NT2/D1 (cell line): ENCODE measurements at regions not wholly inside any gene's neighbourhood (a gene's known extent, or its start where the extent isn't known, plus 50 kb on each side); places are given as distances from the start of the nearest gene placed in this dataset.

ENCODE experiments used
- DNase-seq: peaks from one replicate; pipeline ENCODE4 v3.0.0-alpha.2; 2011; ENCODE audit warnings: low read depth, low spot score
- H3K27me3 ChIP-seq: 2 replicates; pipeline ENCODE4 v1.6.0; 2011; ENCODE audit warnings: mild to moderate bottlenecking; ENCODE audit not compliant: insufficient read length, insufficient read depth
- H3K36me3 ChIP-seq: 2 replicates; pipeline ENCODE4 v1.6.1; 2011; ENCODE audit warnings: mild to moderate bottlenecking, low read length, mixed read lengths; ENCODE audit not compliant: insufficient read depth, insufficient read length
- H3K4me1 ChIP-seq: 2 replicates; pipeline ENCODE4 v1.5.1; 2011; ENCODE audit not compliant: insufficient read depth, insufficient read length
- H3K4me3 ChIP-seq: 2 replicates; pipeline ENCODE4 v1.5.1; 2011; ENCODE audit warnings: low read depth; ENCODE audit not compliant: insufficient read length
- H3K9ac ChIP-seq: 2 replicates; pipeline ENCODE4 v1.6.0; 2011; ENCODE audit warnings: low read depth; ENCODE audit not compliant: insufficient read length
- H3K9me3 ChIP-seq: 2 replicates; pipeline ENCODE4 v1.5.1; 2011; ENCODE audit warnings: mild to moderate bottlenecking, low read length; ENCODE audit not compliant: insufficient read depth
- SUZ12 ChIP-seq: IDR thresholded peaks from 2 replicates; pipeline ENCODE4 v1.6.1; 2011; ENCODE audit not compliant: insufficient read length, insufficient read depth; ENCODE audit errors: extremely low read depth
- YY1 ChIP-seq: IDR thresholded peaks from 2 replicates; pipeline ENCODE4 v1.6.1; 2011; ENCODE audit not compliant: insufficient read length, insufficient read depth
- ZNF274 ChIP-seq: IDR thresholded peaks from 2 replicates; pipeline ENCODE4 v1.6.1; 2011; ENCODE audit warnings: mild to moderate bottlenecking, low read depth, low read length

GRCh38 chr5:3837506-3837905 lies 241.9 kb downstream of the IRX1 start:
- no peaks in the 10 kb centered on the region for H3K4me1 ChIP-seq
- H3K9me3 ChIP-seq: no peaks in the 10 kb centered on the region
- H3K36me3 ChIP-seq: no peaks in the 10 kb centered on the region
- DNase-seq: no peak
- H3K9ac ChIP-seq: no peak overlapping the region
- no peak overlapping the region for H3K4me3 ChIP-seq
- H3K27me3 ChIP-seq: no peaks in the 10 kb centered on the region
- TF ChIP-seq ZNF274: no peak
- TF ChIP-seq YY1: no peak
- TF ChIP-seq SUZ12: no peak

- H3K27me3 ChIP-seq: no peaks in the 10 kb centered on the region
- H3K4me3 ChIP-seq: no peak overlapping the region
- no peak overlapping the region for H3K9ac ChIP-seq
- H3K36me3 ChIP-seq: no peaks in the 10 kb centered on the region
- TF ChIP-seq YY1: no peak
- H3K4me1 ChIP-seq: no peaks in the 10 kb centered on the region
- no peaks in the 10 kb centered on the region for H3K9me3 ChIP-seq
- DNase-seq: no peak
These were observed 243.5 kb downstream of the IRX1 start for GRCh38 chr5:3839151-3839550.

- DNase-seq: no peak
- no peaks in the 10 kb centered on the region for H3K27me3 ChIP-seq
- H3K9ac ChIP-seq: no peak overlapping the region
- H3K9me3 ChIP-seq: peaks cover 13% of the 10 kb centered on the region
- TF ChIP-seq ZNF274 (no peak), YY1 (no peak), SUZ12 (no peak)
- H3K36me3 ChIP-seq: no peaks in the 10 kb centered on the region
- no peaks in the 10 kb centered on the region for H3K4me1 ChIP-seq
- no peak overlapping the region for H3K4me3 ChIP-seq
These were observed 247.0 kb downstream of the IRX1 start for GRCh38 chr5:3842591-3842990.

GRCh38 chr5:3843706-3844105 lies 248.1 kb downstream of the IRX1 start:
- TF ChIP-seq ZNF274 (no peak), SUZ12 (no peak), YY1 (no peak)
- Histone ChIP-seq H3K36me3 (no peaks in the 10 kb centered on the region), H3K9ac (no peak overlapping the region), H3K9me3 (peaks cover 13% of the 10 kb centered on the region), H3K27me3 (no peaks in the 10 kb centered on the region), H3K4me3 (no peak overlapping the region), H3K4me1 (no peaks in the 10 kb centered on the region)
- no peak for DNase-seq

GRCh38 chr5:3844266-3844665 lies 248.6 kb downstream of the IRX1 start:
- H3K36me3 ChIP-seq: no peaks in the 10 kb centered on the region
- no peaks in the 10 kb centered on the region for H3K27me3 ChIP-seq
- no peak overlapping the region for H3K4me3 ChIP-seq
- no peak overlapping the region for H3K9ac ChIP-seq
- TF ChIP-seq ZNF274: no peak
- TF ChIP-seq SUZ12: no peak
- TF ChIP-seq YY1: no peak
- H3K4me1 ChIP-seq: no peaks in the 10 kb centered on the region
- peaks cover 13% of the 10 kb centered on the region for H3K9me3 ChIP-seq
- no peak for DNase-seq

- H3K9me3 ChIP-seq: peaks cover 13% of the 10 kb centered on the region
- H3K4me1 ChIP-seq: no peaks in the 10 kb centered on the region
- H3K36me3 ChIP-seq: no peaks in the 10 kb centered on the region
- TF ChIP-seq SUZ12 (no peak), YY1 (no peak), ZNF274 (no peak)
- no peak for DNase-seq
- H3K4me3 ChIP-seq: no peak overlapping the region
- no peak overlapping the region for H3K9ac ChIP-seq
- H3K27me3 ChIP-seq: no peaks in the 10 kb centered on the region
These were observed 249.6 kb downstream of the IRX1 start for GRCh38 chr5:3845230-3845629.

GRCh38 chr5:3852161-3852916 lies 256.7 kb downstream of the IRX1 start:
- Histone ChIP-seq H3K4me1 (no peaks in the 10 kb centered on the region), H3K36me3 (no peaks in the 10 kb centered on the region), H3K4me3 (no peak overlapping the region), H3K27me3 (no peaks in the 10 kb centered on the region), H3K9me3 (no peaks in the 10 kb centered on the region), H3K9ac (no peak overlapping the region)
- DNase-seq: no peak
- TF ChIP-seq YY1: no peak
- TF ChIP-seq SUZ12: no peak
- TF ChIP-seq ZNF274: no peak
